ENCODE measurements at regions not wholly inside any gene's neighbourhood (a gene's known extent, or its start where the extent isn't known, plus 50 kb on each side); places are given as distances from the start of the nearest gene placed in this dataset.

GRCh38 chr2:100660851-100661584 is 98.2 kb downstream of the PDCL3 start:
- DNase-seq = no peak

DNA sequence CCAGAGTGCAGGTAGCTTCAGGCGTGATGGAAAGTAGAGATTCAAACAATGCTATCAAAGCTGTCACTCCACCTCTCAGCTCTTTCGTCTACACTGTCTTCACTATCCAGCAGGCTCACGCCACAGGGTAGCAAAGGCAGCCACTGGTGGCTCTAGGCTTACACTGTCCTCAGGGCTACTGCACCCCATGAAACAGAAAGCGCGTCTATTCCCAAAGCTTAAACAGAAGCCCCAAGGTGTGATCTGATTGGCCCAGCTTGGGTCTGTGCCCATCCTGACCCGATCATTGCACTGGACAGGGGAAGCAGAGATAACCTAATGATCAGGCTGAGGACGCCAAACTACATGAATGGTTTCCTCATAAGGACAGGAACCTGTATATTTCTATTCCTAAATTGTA is 100.1 kb downstream of the PDCL3 start:
- no peak for DNase-seq

GRCh38 chr2:100664021-100664755 is 101.4 kb downstream of the PDCL3 start:
- DNase-seq = no peak

DNA sequence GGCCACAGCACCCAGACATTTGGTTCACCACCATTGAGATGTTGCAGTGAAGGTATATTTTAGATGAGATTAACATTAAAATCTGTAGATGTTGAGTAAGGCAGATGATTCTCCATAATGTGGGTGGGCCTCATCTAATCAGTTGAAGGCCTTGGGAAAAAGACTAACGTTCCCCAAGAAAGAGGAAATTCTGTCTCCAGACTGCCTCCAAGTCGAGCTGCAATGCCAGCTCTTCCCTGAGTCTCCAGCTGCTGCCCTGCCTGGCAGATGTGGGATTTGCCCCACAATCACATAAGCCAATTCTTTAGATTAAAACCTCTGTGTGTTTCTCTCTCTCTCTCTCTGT is 101.9 kb downstream of the PDCL3 start:
- no peak for DNase-seq

DNA sequence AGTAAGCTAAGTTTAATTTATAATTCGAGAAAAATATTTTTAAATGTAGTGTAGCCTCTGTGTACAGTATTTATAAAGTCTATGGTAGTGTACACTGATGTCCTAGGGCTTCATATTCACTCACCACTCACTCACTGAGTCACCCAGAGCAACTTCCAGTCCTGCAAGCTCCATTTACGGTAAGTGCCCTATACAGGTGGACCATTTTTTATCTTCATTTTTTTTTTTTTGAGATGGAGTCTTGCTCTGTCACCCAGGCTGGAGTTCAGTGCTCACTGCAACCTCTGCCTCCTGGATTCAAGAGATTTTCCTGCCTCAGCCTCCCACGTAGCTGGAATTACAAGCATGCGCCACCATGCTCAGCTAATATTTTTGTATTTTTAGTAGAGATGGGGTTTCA is 104.2 kb downstream of the PDCL3 start:
- no peak for DNase-seq

- DNase-seq = no peak
These were observed 105.0 kb downstream of the PDCL3 start for GRCh38 chr2:100667801-100668200.

DNA sequence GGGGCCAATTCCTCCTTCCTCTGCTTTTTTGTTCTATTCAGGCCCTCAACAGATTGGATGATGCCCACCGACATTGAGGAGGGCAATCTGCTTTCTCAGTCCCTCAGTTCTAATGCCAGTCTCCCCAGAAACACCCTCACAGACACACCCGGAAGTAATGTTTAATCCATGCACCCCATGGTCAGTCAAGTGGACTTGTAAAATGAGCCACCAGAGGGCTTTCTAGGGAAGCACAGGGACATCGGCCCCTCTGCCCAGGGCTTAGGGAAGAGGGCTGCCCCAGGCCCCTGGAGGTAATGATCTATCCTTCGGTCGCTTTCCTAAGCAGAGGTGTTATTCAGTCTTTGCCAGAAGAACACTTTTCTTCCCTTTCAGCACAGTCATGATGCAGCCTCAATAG is 107.4 kb downstream of the PDCL3 start:
- no peak for DNase-seq

DNA sequence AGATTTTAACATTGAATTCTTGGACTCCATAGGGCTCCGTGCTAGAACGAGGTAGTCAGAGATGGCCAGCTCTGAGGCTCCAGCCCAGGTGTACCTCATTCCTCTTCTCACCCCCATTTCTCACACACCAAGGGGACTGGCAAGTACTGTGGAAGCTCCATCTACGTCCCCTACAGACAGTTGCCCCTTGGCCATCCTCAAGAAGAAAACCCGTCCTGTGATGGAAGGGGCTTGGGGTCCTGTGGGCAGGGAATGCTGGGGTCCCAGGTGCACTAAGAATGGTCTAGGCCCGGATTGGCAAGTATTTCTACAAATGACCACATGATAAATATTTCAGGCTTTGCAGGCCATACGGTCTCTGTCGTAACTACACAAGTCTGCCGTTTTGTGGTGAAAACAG is 110.3 kb downstream of the PDCL3 start:
- DNase-seq = no peak

DNA sequence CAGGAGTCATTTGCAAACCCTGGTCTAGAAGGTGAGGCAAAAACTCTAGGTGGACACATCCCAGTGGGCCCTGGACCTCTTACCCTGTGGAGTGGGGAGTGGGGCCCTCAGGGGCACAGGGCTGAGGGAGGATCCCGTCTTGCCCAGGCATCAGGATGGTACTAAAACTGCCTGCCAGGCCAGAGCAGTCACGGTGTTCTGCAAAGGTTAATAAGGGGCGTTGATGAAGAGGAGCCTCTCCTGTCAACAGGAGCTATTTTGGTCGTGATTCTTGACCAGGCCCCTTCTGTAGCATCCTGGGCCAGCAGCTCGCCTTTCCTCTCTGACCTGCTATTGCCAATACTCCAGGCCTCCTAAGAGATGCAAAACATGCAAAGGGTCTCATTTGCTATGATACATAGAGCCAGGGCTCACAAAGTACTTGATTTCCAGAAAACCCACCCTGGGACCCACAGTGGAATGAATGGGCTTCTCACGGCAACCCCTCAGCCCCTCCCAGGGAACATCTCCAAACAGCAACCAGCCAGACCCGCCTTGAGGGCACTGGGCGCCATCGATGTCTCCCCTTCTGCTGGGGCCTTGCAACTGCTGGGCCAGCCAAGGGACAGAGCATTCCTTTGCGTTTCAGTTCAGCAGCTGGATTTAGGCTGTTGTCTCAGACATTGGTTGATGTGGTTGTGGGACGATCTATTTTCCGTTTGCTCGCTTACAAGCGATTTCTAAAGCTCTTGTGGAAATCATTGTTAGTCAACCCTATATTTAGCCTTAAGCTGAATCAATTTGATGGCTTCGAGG is 111.1 kb downstream of the PDCL3 start:
- no peak for DNase-seq

DNA sequence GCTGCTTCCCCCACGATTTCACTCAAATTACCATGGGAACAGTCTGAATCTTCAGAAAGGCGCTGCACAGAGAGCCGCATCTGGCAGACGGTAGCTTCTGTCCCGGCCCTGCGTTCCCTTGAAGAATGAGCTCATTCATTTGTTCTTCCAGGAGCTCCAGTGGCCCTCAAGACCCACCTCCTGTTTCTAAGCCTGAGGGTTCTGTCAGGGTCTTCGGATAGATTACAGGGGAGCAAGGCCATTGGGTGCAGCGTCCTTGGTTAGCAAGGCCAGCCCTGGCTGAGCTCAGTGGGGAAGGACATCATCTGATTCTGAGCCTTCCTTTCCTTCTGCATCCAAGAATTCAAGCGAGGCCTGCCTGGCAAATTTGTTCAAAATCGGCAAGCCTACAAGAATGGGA is 111.9 kb downstream of the PDCL3 start:
- no peak for DNase-seq

DNA sequence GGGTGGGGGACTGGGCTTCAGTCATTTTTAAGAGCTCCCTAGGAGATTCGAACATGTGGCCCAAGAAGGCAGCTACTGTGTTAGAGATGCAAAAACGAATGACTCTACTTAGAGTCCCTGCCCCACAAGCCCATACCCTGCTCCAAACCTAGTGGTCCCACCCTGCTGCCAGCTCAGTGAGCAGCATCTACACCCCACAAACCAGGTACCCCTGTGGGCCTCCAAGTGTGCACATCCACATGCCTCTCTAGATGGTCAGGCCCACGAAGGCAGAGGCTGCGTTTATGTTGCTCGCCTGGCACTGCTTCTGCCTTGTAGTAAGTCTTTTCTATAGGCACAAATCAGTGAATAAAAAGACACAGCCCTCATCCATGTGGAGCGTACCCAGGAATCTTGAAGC is 112.6 kb downstream of the PDCL3 start:
- no peak for DNase-seq

DNA sequence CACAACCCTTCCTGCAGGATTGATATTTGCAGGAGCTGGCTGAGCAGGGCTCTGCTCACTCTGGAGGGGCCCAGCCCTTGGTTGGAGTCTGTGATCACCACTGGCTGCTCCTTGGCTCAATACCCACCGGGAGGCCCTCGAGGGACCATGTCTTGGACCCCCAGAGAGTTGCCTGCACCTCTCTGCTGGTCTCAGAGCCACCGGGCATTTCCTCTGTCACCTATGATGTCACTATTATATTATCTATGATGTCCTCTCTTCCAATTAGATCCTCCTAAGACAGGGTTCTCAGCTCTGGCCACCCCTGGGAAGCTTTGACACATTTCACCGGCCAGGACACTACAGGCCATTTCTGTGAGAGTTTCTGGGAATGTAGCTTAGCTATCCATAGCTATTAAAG is 113.1 kb downstream of the PDCL3 start:
- DNase-seq = no peak

DNA sequence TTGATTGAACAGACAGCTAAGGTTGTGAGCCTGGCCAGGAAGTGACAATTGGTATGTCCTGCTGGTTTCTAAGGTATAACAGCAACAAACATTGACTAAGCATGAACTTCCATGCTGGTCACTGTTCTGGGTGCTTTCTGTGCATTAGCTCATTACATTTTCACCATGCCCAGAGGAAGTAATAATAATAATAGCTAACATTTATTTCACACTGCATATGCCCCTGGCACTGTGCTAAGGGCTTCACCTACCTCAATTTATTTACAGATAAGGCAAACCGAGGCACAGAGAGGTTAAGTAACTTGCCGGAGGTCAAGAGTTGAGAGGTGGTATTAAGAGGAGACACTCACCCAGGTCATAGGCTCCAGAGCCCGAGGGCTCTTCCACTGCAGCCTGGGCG is 113.6 kb downstream of the PDCL3 start:
- no peak for DNase-seq

DNA sequence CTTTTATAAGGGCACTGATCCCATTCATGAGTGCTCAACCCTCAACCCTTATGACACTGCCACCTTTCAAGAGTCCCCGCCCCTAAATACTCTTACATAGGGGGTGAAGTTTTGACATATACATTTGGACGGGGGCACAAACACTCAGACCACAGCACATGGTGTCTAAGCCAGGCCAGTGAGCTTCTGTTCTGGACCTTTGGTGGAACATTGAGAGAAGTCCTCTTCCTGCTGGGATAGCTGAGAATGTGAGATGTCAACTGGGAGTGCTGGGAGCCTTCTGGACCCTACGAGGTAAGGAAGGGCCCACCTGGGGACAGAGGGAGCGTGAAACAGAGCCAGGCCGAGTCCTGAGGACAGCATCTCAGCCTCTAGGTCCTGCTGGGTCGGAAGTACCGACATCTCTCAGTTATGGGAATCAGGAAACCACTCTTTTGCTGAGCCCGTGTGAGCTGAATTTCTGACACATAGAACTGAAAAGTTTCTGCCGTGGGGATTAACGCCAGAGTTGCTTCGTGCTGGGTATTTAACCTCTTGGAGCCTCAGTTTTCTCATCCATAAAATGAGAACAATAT is 114.9 kb downstream of the PDCL3 start:
- DNase-seq = no peak

DNA sequence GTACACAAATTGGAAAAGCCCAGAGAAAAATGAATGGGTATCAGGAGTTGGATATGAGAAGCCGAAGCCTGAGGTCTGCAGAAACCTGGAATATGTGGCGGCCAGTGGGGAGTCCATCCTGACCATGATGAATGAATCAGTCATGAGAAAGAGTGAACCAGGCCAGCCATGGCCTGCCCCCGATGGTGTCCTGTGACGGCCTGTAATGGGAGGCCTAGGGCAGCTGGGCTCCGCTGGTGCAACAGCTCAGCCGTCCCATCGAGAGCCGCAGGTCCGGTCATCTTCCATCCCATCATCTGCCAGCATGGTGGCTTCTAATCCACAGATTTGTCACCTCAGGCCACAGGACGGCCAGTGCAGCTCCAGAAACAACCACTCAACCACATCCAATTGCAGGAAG is 116.4 kb downstream of the PDCL3 start:
- DNase-seq = no peak

DNA sequence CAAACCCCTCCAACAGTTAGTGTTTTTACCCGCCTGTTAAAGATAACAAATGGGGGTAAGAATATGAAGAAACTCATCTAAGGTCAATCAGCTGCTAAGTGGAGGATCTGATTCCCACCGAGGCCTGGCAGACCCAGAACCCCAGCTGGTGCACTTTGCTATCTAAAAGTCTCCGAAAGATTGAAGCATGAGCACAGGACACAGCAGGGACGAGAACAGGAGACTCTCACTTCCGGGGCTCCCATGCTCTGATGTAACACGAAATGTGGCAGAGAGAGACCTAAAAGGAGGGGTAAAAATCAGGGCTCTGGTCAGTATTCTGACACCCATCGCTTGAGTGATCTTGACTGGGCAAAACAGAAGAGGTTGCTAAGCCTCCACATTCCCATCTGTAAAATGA is 119.7 kb downstream of the PDCL3 start:
- no peak for DNase-seq

DNA sequence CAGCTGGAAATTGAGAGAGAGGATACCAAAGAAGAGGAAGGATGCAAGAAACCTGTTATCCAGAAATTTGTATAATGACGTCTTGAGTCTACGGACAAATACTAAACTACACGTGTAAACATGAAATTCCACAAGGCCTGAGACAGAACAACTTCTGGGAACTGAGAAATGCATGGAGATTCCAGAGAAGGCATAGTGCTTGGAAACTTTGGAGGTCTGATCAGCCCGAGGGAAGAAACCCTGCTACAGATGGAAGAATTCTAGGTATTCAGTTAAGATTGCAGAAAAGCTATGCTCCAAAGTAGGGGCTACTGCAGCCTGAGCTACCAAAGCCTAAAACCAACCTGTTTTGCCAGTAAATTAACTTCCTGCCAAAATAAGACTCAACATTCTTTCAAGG is 120.4 kb downstream of the PDCL3 start:
- DNase-seq = no peak

- DNase-seq = no peak
These were observed 128.1 kb upstream of the NPAS2 start for GRCh38 chr2:100691846-100692245.

DNA sequence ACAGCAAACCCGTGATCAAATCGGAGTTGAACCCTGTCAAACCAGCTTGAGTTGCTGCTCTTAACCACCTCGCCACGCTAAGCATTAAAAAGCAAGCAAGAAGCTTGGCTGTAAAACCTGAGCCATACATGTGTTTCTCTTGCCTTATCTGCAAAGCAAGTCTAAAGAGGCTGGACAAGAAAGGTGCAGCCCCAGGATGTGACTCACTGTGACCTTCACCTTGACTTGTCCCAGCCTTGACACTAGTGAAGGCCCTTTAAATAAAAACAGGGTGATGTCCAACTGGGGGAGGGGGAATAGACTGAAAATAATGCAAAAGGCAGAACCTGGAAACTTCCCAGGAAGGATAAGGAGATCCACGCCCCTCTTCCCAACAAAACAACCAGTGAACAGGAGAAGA is 127.6 kb upstream of the NPAS2 start:
- DNase-seq = no peak

DNA sequence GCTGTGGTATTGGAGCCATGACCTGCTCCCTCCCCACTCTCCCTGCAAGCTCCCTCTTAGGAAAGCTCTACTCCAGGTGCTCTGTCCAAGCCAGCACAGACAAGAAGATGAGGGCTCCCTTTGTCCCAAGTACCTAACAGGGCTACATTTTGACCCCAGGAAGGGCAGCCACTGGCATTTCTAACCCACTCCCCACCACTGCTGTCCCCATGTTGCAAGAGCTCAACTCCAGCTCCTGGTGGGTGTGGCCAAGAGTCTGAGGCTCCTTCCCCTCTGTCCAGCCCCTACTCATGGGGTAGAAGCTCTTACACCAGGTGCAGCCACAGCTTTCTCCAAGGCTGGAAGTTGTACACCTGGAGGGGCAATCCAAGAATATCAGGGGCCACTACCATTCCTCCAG is 127.0 kb upstream of the NPAS2 start:
- DNase-seq = no peak

DNA sequence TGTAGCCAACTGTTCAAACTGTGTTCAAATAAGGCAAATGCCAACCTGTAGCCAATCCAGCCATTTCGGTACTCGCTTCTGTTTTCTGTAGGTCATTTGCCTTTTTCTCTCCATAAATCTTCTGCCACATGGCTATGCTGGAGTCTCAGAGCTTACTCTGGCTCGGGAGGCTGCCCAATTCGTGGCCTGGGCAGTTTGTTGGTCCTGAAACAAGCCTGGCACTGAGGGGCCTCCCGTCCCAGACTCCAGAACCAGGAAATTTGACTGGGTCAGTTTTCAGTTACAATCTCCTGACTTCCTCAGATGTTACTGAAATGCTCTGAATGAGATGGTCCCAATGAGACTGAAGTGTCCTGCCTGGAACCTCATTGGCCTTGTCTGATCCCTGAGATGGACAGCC is 120.8 kb upstream of the NPAS2 start:
- no peak for DNase-seq

DNA sequence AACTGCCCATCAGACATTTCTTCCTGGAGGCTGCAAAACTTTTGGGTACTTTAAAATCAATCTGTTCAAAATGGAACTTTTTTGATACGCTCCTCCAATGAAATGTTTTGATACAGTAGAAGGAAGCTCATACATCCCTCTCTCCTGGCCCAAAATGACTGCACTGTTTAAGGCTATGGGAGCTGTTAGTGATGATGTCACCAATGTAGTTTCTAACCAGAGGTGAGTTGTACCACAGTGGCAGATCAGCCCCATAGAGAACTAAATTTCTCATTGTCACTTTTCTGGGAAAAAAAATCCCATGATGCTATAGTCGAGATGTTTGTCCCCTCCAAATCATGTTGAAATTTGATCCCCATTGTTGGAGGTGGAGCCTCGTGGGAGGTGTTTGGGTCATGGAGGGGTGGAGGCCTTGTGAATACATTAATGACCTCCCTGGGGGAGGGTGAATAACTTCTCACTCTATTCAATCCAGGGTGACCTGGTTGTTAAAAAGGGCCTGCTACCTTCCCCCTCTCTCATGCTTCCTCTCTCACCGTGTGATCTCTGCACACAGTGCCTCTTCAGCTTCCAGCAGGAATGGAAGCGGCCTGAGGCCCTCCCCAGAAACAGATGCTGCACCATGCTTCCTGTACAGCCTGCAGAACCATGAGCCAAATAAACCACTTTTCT is 117.4 kb upstream of the NPAS2 start:
- no peak for DNase-seq

DNA sequence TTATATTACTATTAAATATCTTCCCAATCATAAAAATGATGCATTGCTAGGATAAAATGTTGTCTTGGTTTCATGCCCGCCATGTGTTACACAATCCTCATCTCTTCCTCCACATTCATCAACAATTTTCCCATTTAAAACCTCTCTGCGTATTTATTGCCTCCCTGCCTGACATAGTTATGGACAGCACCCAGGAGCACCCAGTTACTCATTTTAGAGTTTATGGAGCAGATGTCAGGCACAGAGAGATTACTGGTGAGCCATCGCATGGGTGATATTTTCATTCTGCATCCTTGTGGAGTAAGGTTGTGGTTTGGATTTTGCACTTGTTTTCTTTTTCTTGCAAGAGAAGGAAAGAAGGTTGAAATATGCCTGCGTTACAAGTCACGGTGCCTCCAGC is 116.7 kb upstream of the NPAS2 start:
- DNase-seq = no peak
